Transverse colon (tissue), 4 donors: ENCODE measurements at regions not wholly inside any gene's neighbourhood (a gene's known extent, or its start where the extent isn't known, plus 50 kb on each side); places are given as distances from the start of the nearest gene placed in this dataset.

Source experiments
- DNase-seq: peaks from one replicate; pipeline ENCODE4 v3.0.0-alpha.2; 2019
- H3K27ac ChIP-seq, 4 donors: fragments of 200-600 bp; sonication (generic); 2 replicates each; pipeline ENCODE4 v1.5.1; 2016 to 2018; ENCODE audit warnings: inconsistent platforms in 4 of 4
- H3K27me3 ChIP-seq: fragments of 200-600 bp; sonication (generic); 2 replicates; pipeline ENCODE4 v1.5.1; 2017; ENCODE audit warnings: inconsistent platforms
- H3K36me3 ChIP-seq, 4 donors: fragments of 200-600 bp; sonication (generic); 2 replicates each; pipeline ENCODE4 v1.5.1; 2017 to 2019; ENCODE audit warnings: inconsistent platforms in 4 of 4
- H3K4me1 ChIP-seq, 4 donors: fragments of 200-600 bp; sonication (generic); 2 replicates each; pipeline ENCODE4 v1.5.1; 2017 to 2020; ENCODE audit warnings: inconsistent platforms in 4 of 4
- H3K4me3 ChIP-seq, 4 donors: fragments of 200-600 bp; sonication (generic); 1 replicate in 1 of 4; 2 replicates in 3 of 4; pipeline versions ENCODE4 v1.5.1 to v1.6.1; 2017 to 2019; ENCODE audit warnings: inconsistent platforms in 4 of 4
- H3K9me3 ChIP-seq, 2 donors: fragments of 200-600 bp; sonication (generic); 2 replicates each; pipeline ENCODE4 v1.5.1; 2017 to 2019; ENCODE audit warnings: inconsistent platforms in 2 of 2
- EP300 ChIP-seq: sonication (generic); formaldehyde crosslinking; IDR thresholded peaks from one replicate; pipeline ENCODE4 v1.6.1; 2017; ENCODE audit warnings: antibody characterized with exemption, low read depth
- POLR2A ChIP-seq: fragments of 450-650 bp; IDR thresholded peaks from one replicate; pipeline ENCODE4 v1.6.1; 2016; ENCODE audit warnings: antibody characterized with exemption, mild to moderate bottlenecking, moderate library complexity
- POLR2AphosphoS5 ChIP-seq, 3 donors: sonication (generic); formaldehyde crosslinking; IDR thresholded peaks; one replicate each; pipeline ENCODE4 v1.6.1; 2016; ENCODE audit warnings: antibody characterized with exemption in 3 of 3
- WGBS, 2 donors: methylation state at CpG; one replicate each; pipeline ENCODE4 v1.1.5; 2018; ENCODE audit warnings: low coverage in 1 of 2; 5-methylcytosine and 5-hydroxymethylcytosine counted together
- in situ Hi-C, 4 donors: fragments of 200-750 bp; cut with MboI; loops; one replicate each; pipeline versions ENCODE4 v1.15.0 to v1.15.1; 2017; ENCODE audit warnings: low sequenced_read_pairs in 3 of 4, low pct_ligation_motif_present in 1 of 4, low pct_unique_long_range_greater_than_20kb in 1 of 4
- intact Hi-C: fragments of 100-400 bp; cut with DNase I; formaldehyde crosslinking; loops from one replicate; pipeline ENCODE4 v1.15.1; 2023; ENCODE audit warnings: low total_unique reads
- TF ChIP-seq, protein P1 (sequence below), 5 experiments: fragments of 200-600 bp in 3 of 5; fragments of 450-650 bp in 2 of 5; sonication (generic) in 3 of 5; IDR thresholded peaks; 1 replicate in 2 of 5; 2 replicates in 3 of 5; pipeline ENCODE4 v1.5.1; 2016 to 2017; ENCODE audit warnings: antibody characterized with exemption in 5 of 5, inconsistent platforms in 3 of 5, mild to moderate bottlenecking in 2 of 5, moderate library complexity in 1 of 5

DNA sequence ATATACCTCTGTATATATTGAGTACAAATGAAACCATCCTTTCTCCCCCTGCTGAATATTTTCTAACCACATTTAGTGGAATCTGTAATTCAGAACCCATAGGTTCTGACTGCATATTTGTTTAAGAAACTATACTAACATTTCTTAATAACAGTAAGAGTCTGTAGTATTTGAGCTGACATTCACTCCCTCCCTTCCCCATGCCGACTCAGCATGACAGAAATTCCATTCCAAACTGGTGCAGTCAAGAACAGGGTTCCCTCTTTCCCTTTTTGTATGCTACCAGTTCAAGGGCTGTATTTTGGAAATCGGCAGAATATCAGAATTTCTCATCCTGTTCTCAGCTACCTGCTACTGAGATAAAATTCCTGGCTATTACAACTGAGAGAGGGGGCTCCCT lies 796.6 kb upstream of the DPPA4 start:
- WGBS, 2 donors, result 91% methylated on average over 2 of the region's 2 CpGs; no CpG with 5 or more reads in 1 of the 2 donors
- in situ Hi-C loops, result no loop called here
- no peak overlapping the region for H3K27ac ChIP-seq

DNA sequence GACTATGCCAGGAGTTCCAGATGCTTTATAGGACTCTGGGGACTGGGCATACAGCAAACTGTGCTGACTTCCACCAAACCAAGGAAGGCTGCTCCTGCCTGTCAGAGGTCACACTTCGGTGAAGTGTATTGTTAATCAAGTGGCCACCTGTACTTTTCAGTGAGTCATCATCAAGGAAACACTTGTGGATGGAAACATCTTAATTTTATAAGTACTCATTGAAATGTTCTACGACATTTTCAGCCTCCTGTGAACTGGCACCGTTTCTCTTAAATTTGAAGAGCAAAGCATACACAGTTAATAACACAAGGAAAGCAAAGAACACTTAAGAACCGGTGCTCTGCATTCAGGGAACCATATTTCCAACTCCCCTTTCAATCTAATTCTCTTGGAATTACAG lies 801.7 kb upstream of the DPPA4 start:
- TF ChIP-seq EP300 (no peak), POLR2A (no peak), POLR2AphosphoS5 (IDR thresholded peaks at IDR 0.05) (no peak)
- TF ChIP-seq, protein P1, sequence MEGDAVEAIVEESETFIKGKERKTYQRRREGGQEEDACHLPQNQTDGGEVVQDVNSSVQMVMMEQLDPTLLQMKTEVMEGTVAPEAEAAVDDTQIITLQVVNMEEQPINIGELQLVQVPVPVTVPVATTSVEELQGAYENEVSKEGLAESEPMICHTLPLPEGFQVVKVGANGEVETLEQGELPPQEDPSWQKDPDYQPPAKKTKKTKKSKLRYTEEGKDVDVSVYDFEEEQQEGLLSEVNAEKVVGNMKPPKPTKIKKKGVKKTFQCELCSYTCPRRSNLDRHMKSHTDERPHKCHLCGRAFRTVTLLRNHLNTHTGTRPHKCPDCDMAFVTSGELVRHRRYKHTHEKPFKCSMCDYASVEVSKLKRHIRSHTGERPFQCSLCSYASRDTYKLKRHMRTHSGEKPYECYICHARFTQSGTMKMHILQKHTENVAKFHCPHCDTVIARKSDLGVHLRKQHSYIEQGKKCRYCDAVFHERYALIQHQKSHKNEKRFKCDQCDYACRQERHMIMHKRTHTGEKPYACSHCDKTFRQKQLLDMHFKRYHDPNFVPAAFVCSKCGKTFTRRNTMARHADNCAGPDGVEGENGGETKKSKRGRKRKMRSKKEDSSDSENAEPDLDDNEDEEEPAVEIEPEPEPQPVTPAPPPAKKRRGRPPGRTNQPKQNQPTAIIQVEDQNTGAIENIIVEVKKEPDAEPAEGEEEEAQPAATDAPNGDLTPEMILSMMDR (IDR thresholded peaks at IDR 0.05), result no peak
- Histone ChIP-seq H3K9me3 (no peaks in the 10 kb centered on the region), H3K27me3 (no peaks in the 10 kb centered on the region), H3K4me1 (no peaks in the 10 kb centered on the region), H3K4me3 (no peak overlapping the region), H3K27ac (no peak overlapping the region), H3K36me3 (no peaks in the 10 kb centered on the region)
- DNase-seq, result no peak
- in situ Hi-C loops, result no loop called here
- 69 to 80% methylated on average over 3 to 4 of the region's 4 CpGs for WGBS, 2 donors
- intact Hi-C loops, result no loop called here

More for the DNA sequence above, 796.6 kb upstream of the DPPA4 start:
- Histone ChIP-seq H3K36me3 (no peaks in the 10 kb centered on the region), H3K4me1 (no peaks in the 10 kb centered on the region), H3K9me3 (no peaks in the 10 kb centered on the region), H3K4me3 (no peak overlapping the region), H3K27me3 (no peaks in the 10 kb centered on the region)
- no peak for DNase-seq
- TF ChIP-seq POLR2AphosphoS5 (IDR thresholded peaks at IDR 0.05), result no peak
- intact Hi-C loops, result no loop called here

DNA sequence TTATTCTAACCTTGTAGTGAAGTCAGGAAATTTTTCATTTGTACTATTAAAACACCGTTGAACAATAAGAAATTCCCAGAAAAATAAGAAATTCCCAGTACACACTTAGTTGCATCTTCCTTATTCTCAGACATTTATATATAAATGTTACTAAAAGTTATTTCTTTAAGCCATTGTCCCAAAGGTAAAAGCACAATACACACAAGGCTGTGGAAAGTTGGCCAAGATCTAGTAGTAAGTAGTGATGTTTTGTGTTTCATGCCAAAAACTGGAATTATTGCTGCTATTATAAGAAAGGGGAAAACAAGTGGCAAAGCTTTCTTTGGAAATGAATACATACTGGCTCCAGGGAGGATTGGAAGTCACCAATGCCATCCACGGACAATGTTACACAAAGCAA lies 802.5 kb upstream of the DPPA4 start:
- H3K4me3 ChIP-seq, result no peak overlapping the region
- TF ChIP-seq, protein P1 (IDR thresholded peaks at IDR 0.05), result no peak
- no peak for TF ChIP-seq EP300
- no peak for TF ChIP-seq POLR2AphosphoS5 (IDR thresholded peaks at IDR 0.05)
- no peak for TF ChIP-seq POLR2A
- no peaks in the 10 kb centered on the region for H3K9me3 ChIP-seq
- no peaks in the 10 kb centered on the region for H3K27me3 ChIP-seq
- intact Hi-C loops, result no loop called here
- no peaks in the 10 kb centered on the region for H3K36me3 ChIP-seq
- in situ Hi-C loops, result no loop called here
- no peaks in the 10 kb centered on the region for H3K4me1 ChIP-seq
- WGBS, 2 donors, result 68% methylated on average over 1 to 2 of the region's 2 CpGs
- no peak for DNase-seq
- H3K27ac ChIP-seq, result no peak overlapping the region

GRCh38 chr3:110149763-110150162 lies 812.4 kb upstream of the DPPA4 start:
- in situ Hi-C loops, result no loop called here
- no peaks in the 10 kb centered on the region for H3K27me3 ChIP-seq
- H3K27ac ChIP-seq, result no peak overlapping the region
- no peak for DNase-seq
- intact Hi-C loops, result no loop called here
- TF ChIP-seq, protein P1 (IDR thresholded peaks at IDR 0.05), result no peak
- TF ChIP-seq POLR2AphosphoS5 (IDR thresholded peaks at IDR 0.05) (no peak), EP300 (no peak), POLR2A (no peak)
- H3K4me3 ChIP-seq, result no peak overlapping the region
- no peaks in the 10 kb centered on the region for H3K9me3 ChIP-seq
- no peaks in the 10 kb centered on the region for H3K4me1 ChIP-seq
- H3K36me3 ChIP-seq, result no peaks in the 10 kb centered on the region

DNA sequence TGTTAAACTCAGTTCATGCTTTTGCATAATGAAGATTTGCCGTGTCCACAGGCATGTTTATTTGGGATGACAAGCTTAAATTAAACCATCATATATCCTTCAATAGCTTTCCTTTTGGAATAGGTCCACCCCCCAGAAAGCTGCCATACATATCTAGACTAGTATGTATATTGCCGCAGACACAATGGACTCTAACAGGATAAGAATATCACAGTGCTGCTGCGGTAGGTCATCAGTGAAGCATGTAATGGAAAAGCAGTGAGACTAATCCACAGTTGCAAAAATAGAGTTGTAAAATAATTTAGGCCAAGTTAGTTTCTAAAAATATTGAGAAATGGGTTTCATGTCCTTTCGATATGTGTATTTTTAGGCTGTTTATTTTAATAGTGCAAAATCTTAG lies 819.9 kb upstream of the DPPA4 start:
- no peak for TF ChIP-seq POLR2AphosphoS5 (IDR thresholded peaks at IDR 0.05)
- TF ChIP-seq EP300, result no peak
- TF ChIP-seq POLR2A, result no peak
- TF ChIP-seq, protein P1 (IDR thresholded peaks at IDR 0.05), result no peak
- Histone ChIP-seq H3K27me3 (no peaks in the 10 kb centered on the region), H3K9me3 (no peaks in the 10 kb centered on the region), H3K4me3 (no peak overlapping the region), H3K27ac (no peak overlapping the region), H3K36me3 (no peaks in the 10 kb centered on the region), H3K4me1 (no peaks in the 10 kb centered on the region)
- in situ Hi-C loops, result no loop called here
- DNase-seq, result no peak
- intact Hi-C loops, result no loop called here
- 75 to 89% methylated on average over 3 to 4 of the region's 4 CpGs for WGBS, 2 donors
